Heart left ventricle (tissue), 16 donors: ENCODE measurements at regions not wholly inside any gene's neighbourhood (a gene's known extent, or its start where the extent isn't known, plus 50 kb on each side); places are given as distances from the start of the nearest gene placed in this dataset.

ENCODE experiments used
- ATAC-seq, 4 donors: fragments of 200-7000 bp; cut with Tn5 transposase; one replicate each; pipeline ENCODE4 v1.9.1; 2020 to 2022; ENCODE audit warnings: moderate library complexity in 4 of 4, mild to moderate bottlenecking in 3 of 4, moderate number of reproducible peaks in 1 of 4
- DNase-seq, 5 donors: peaks; one replicate each; pipeline ENCODE4 v3.0.0-alpha.2; 2020
- H3K27ac ChIP-seq, 12 donors: fragments of 200-600 bp; sonication (generic) in 4 of 12; one replicate each; pipeline versions ENCODE4 v1.5.0 to v1.8.0; 2016 to 2022; ENCODE audit warnings: mild to moderate bottlenecking in 2 of 12
- H3K27me3 ChIP-seq, 9 donors: fragments of 200-600 bp; sonication (generic) in 2 of 9; one replicate each; pipeline versions ENCODE4 v1.5.1 to v1.8.0; 2016 to 2022; ENCODE audit warnings: mild to moderate bottlenecking in 3 of 9
- H3K36me3 ChIP-seq, 9 donors: fragments of 200-600 bp; sonication (generic) in 2 of 9; one replicate each; pipeline versions ENCODE4 v1.5.0 to v1.8.0; 2018 to 2022; ENCODE audit warnings: mild to moderate bottlenecking in 2 of 9
- H3K4me1 ChIP-seq, 12 donors: fragments of 200-600 bp; sonication (generic) in 4 of 12; one replicate each; pipeline versions ENCODE4 v1.5.0 to v1.8.0; 2016 to 2022; ENCODE audit warnings: mild to moderate bottlenecking in 3 of 12
- H3K4me3 ChIP-seq, 12 donors: fragments of 200-600 bp; sonication (generic) in 4 of 12; one replicate each; pipeline versions ENCODE4 v1.5.0 to v1.8.0; 2017 to 2022; ENCODE audit warnings: mild to moderate bottlenecking in 9 of 12, moderate library complexity in 4 of 12
- H3K9me3 ChIP-seq, 12 donors: fragments of 200-600 bp; sonication (generic) in 4 of 12; one replicate each; pipeline versions ENCODE4 v1.5.0 to v1.8.0; 2016 to 2022; ENCODE audit warnings: mild to moderate bottlenecking in 1 of 12
- POLR2A ChIP-seq, 2 donors: fragments of 450-650 bp; IDR thresholded peaks; one replicate each; pipeline ENCODE4 v1.6.1; 2017; ENCODE audit warnings: antibody characterized with exemption in 2 of 2, mild to moderate bottlenecking in 2 of 2, moderate library complexity in 2 of 2
- WGBS, 4 donors: extraction: QIAGEN DNeasy Blood & Tissue Kit in 2 of 4; methylation state at CpG; one replicate each; pipeline versions ENCODE4 v1.1.5 to v1.1.7; 2013 to 2018; 5-methylcytosine and 5-hydroxymethylcytosine counted together
- intact Hi-C, 10 donors: fragments of 100-400 bp; cut with DNase I; formaldehyde crosslinking; loops; one replicate each; pipeline versions ENCODE4 v1.11.1 to v1.14.2; 2022
- TF ChIP-seq, protein P1 (sequence below), 12 donors: fragments of 200-600 bp; sonication (generic) in 4 of 12; IDR thresholded peaks; one replicate each; pipeline versions ENCODE4 v1.5.0 to v1.8.0; 2018 to 2022; ENCODE audit warnings: antibody characterized with exemption in 12 of 12, mild to moderate bottlenecking in 5 of 12
- donor health status: ischemic (EF 13 %, LVEDD 7.1; RV severe dilation, severe dysfunction).
- donor health status: healthy with polysubstance abuse.
- donor health status: DM: no; HTN: yes; CAD: no.
- donor health status: DM: no; HTN: no; CAD: no.
- donor health status: ischemic (EF 25% LVEDD 6.9; RV normal size, moderate dysfunction).
- donor health status: ischemic (EF 25% LVEDD 5.7; RV mildly dilated, moderate dysfunction).
- donor health status: healthy.
- donor health status: DM: yes; HTN: yes; CAD: no.
- donor health status: ischemic (EF 35%, LVEDD 5.7; RV mildly dilated, moderate dysfunction).
- donor health status: nonischemic (EF 11% LVEDD 7.7; RV severe dilation, severe dysfunction).
- donor health status: DM: yes; HTN: yes; CAD: no.
- donor health status: PGD.
- donor health status: ischemic (EF 29% LVEDD 5.4; RV normal size, mild dysfunction).
- donor health status: nonischemic (EF 23%, LVEDD 6.1; RV moderate dilation, normal function).

DNA sequence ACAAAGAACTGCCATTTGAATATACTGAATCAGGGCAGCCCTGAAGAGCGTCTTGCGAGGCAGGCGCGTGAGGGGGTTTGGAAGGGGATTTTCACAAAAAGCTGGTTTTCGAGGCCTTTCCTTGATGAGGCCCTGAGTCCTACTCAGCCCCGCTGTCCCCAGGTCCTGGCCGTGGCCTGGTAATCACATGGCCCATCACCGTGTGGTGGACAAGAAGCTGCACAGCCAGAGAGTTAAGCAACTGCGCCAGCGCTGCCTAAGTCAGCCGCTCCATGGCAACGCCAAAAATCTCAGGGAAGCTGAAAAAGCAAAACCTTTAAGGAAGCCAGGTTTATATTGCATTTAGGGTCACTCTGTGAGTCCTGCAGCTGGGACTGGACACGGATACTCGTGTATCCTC is 341.2 kb upstream of the MYT1L start:
- intact Hi-C loops, result no loop called here
- DNase-seq (no peak), ATAC-seq (no peak)
- H3K4me1 ChIP-seq, result no peaks in the 10 kb centered on the region
- no peaks in the 10 kb centered on the region for H3K36me3 ChIP-seq
- H3K27ac ChIP-seq, result no peak overlapping the region
- TF ChIP-seq, protein P1, sequence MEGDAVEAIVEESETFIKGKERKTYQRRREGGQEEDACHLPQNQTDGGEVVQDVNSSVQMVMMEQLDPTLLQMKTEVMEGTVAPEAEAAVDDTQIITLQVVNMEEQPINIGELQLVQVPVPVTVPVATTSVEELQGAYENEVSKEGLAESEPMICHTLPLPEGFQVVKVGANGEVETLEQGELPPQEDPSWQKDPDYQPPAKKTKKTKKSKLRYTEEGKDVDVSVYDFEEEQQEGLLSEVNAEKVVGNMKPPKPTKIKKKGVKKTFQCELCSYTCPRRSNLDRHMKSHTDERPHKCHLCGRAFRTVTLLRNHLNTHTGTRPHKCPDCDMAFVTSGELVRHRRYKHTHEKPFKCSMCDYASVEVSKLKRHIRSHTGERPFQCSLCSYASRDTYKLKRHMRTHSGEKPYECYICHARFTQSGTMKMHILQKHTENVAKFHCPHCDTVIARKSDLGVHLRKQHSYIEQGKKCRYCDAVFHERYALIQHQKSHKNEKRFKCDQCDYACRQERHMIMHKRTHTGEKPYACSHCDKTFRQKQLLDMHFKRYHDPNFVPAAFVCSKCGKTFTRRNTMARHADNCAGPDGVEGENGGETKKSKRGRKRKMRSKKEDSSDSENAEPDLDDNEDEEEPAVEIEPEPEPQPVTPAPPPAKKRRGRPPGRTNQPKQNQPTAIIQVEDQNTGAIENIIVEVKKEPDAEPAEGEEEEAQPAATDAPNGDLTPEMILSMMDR (IDR thresholded peaks at IDR 0.05), result no peak
- TF ChIP-seq POLR2A (IDR thresholded peaks at IDR 0.05), result no peak
- H3K4me3 ChIP-seq, result no peak overlapping the region
- H3K27me3 ChIP-seq, result peaks cover 0 to 8% (median 0%) of the 10 kb centered on the region in 9 donors
- WGBS, 4 donors, result 91 to 95% (median 94%) methylated on average over 14 of the region's 14 CpGs
- H3K9me3 ChIP-seq, result no peaks in the 10 kb centered on the region

DNA sequence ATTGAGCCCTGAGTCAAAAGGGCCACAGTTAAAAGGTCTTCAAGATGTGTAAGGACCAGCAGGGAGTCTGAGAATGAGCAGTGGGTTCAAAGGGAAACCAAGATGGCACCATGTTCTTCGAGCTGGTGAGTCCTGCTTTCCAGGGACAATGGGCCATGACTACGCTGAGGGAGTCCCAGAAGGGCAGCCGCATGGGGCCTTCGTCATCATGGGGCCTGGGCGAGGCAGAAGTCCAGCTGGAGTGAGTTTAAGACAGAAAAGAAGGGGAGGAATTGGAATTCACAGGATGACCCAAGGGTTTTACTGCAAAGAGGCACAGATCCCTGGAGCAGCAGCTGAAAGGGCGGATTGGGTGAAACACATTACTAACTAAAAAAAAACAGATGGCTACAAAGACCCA is 340.8 kb upstream of the MYT1L start:
- Histone ChIP-seq H3K27ac (no peak overlapping the region), H3K36me3 (no peaks in the 10 kb centered on the region), H3K4me1 (no peaks in the 10 kb centered on the region), H3K4me3 (no peak overlapping the region), H3K9me3 (no peaks in the 10 kb centered on the region), H3K27me3 (peaks cover 0 to 8% (median 0%) of the 10 kb centered on the region in 9 donors)
- TF ChIP-seq POLR2A (IDR thresholded peaks at IDR 0.05), result no peak
- TF ChIP-seq, protein P1 (IDR thresholded peaks at IDR 0.05), result no peak
- intact Hi-C loops, result no loop called here
- no peak for ATAC-seq
- 85 to 93% (median 90%) methylated on average over 6 of the region's 6 CpGs for WGBS, 4 donors
- no peak for DNase-seq

DNA sequence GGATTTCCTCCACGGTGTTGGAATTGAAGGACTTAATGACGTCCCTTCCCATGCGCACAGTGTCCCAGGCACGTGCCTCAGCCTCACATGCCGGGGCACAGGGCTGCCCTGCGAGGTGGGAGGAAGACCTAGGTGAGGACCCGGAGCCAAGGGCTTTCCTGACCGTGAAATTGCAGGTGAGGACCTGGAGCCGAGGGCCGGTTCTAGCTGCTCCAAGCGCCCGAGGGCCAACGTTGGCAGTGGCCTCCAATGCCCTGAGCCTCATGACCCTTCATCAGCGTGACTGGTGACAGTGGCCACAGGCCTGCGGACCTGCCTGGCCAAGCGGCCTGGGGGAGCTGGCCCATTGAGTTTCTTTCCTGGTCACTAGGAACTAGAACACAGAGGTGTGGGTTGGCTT is 338.2 kb upstream of the MYT1L start:
- no peak for TF ChIP-seq POLR2A (IDR thresholded peaks at IDR 0.05)
- TF ChIP-seq, protein P1 (IDR thresholded peaks at IDR 0.05), result no peak
- Histone ChIP-seq H3K9me3 (no peaks in the 10 kb centered on the region), H3K4me3 (no peak overlapping the region), H3K27me3 (peaks cover 0 to 8% (median 0%) of the 10 kb centered on the region in 9 donors), H3K36me3 (no peaks in the 10 kb centered on the region), H3K27ac (no peak overlapping the region), H3K4me1 (no peaks in the 10 kb centered on the region)
- DNase-seq, result no peak
- no peak for ATAC-seq
- WGBS, 4 donors, result 91 to 93% (median 92%) methylated on average over 11 to 16 of the region's 16 CpGs
- intact Hi-C loops, result no loop called here

DNA sequence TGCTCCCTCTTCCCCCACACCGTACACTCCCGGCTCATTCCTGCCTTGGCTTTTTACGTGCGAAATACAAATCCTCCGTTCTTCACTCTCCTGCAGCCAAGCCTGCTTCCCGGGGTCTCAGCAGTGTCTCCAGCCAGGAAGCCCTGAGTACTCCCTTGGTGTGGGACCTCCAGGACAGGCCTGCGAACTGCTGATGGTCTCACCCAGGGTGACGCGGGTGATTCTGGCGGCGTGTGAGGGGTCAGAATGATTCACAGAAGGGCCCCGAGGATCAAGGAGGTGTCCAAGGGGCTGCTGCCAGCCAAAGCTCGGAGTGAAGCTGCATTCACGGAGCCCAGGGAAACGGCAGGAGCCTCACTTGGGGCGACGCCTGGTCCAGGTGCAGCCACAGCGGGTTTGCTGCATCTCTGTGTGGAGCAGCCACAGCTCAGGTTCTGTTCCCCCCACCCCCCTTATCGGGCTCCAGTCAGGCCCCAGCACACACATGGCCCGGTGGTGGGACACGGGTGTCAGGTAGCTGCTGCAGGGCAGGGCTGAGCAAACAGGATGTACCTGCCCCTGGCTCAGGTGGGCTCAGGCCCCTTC is 337.7 kb upstream of the MYT1L start:
- no peaks in the 10 kb centered on the region for H3K36me3 ChIP-seq
- H3K27ac ChIP-seq, result no peak overlapping the region
- TF ChIP-seq POLR2A (IDR thresholded peaks at IDR 0.05), result no peak
- TF ChIP-seq, protein P1 (IDR thresholded peaks at IDR 0.05), result no peak
- DNase-seq (no peak), ATAC-seq (no peak)
- H3K4me1 ChIP-seq, result no peaks in the 10 kb centered on the region
- intact Hi-C loops, result no loop called here
- H3K27me3 ChIP-seq, result peaks cover 0 to 8% (median 0%) of the 10 kb centered on the region in 9 donors
- WGBS, 4 donors, result 83 to 92% (median 89%) methylated on average over 19 to 21 of the region's 21 CpGs
- no peaks in the 10 kb centered on the region for H3K9me3 ChIP-seq
- no peak overlapping the region for H3K4me3 ChIP-seq
